ENCODE measurements at regions not wholly inside any gene's neighbourhood (a gene's known extent, or its start where the extent isn't known, plus 50 kb on each side); places are given as distances from the start of the nearest gene placed in this dataset.
"Not testable (repeated sequence)": the region's sequence is repeated elsewhere in the genome, so short reads cannot be mapped to it uniquely, and the experiment has no call there.

DNA sequence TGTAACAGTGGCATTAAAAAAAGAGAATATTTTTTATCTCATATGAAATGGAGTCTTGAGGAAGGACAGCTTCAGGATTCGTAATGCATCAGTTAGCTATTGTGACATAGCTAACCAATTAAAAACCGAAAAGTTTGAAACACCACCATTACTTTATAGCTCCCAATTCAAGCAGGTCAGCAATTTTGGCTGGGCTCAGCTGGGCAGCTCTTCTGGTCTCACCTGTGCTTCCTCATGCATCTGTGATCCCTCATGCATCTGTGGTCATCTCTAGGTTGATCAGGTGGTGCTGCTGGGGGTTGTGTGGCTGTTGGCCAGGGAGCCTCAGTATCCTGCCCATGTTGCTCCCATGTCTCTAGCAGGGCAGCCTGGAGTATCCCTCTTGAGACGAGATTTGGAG is 76.7 kb upstream of the KCNA1 start:
- Mint-ChIP-seq H3K4me3 (ENCODE audit: low read depth, unreplicated experiment) (no peak overlapping the region), H3K27me3 (ENCODE audit: unreplicated experiment) (peaks cover 82% of the 10 kb centered on the region), H3K9me3 (ENCODE audit: low read depth, unreplicated experiment) (peaks cover 3% of the 10 kb centered on the region), H3K27ac (ENCODE audit: unreplicated experiment) (no peak overlapping the region), H3K4me1 (ENCODE audit: low read depth, unreplicated experiment) (no peaks in the 10 kb centered on the region), H3K36me3 (ENCODE audit: insufficient read depth, unreplicated experiment) (no peaks in the 10 kb centered on the region)
- DNase-seq = no peak
- intact Hi-C loops (cut with micrococcal nuclease; ENCODE audit: unreplicated experiment) = no loop called here
- CTCF ChIA-PET = no interaction called here
- no TSS peak for BruUV-seq (replicated peaks)
- TF ChIP-seq, protein P1, sequence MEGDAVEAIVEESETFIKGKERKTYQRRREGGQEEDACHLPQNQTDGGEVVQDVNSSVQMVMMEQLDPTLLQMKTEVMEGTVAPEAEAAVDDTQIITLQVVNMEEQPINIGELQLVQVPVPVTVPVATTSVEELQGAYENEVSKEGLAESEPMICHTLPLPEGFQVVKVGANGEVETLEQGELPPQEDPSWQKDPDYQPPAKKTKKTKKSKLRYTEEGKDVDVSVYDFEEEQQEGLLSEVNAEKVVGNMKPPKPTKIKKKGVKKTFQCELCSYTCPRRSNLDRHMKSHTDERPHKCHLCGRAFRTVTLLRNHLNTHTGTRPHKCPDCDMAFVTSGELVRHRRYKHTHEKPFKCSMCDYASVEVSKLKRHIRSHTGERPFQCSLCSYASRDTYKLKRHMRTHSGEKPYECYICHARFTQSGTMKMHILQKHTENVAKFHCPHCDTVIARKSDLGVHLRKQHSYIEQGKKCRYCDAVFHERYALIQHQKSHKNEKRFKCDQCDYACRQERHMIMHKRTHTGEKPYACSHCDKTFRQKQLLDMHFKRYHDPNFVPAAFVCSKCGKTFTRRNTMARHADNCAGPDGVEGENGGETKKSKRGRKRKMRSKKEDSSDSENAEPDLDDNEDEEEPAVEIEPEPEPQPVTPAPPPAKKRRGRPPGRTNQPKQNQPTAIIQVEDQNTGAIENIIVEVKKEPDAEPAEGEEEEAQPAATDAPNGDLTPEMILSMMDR (IDR thresholded peaks at IDR 0.05; ENCODE audit: unreplicated experiment) = no peak

DNA sequence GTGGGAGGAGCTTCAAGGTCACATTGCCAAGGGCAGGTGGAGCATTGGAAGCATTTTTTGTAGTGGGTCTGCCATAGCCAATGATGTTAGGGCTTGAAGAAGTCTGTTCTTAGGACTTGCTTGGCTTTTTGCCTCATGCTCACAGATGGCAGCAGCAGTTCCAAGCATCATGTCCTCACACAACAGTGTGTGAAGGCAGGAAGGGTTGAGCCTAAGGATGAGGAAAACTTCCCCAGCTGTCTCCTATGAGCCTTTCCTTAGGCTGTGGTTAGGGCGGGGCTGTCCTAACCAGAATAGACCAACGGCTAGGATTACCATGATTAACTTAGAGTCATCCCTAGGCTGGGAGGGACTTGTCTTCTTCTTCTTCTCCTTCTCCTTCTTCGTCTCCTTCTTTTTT is 76.2 kb upstream of the KCNA1 start:
- intact Hi-C loops (cut with micrococcal nuclease; ENCODE audit: unreplicated experiment) = no loop called here
- H3K4me3 Mint-ChIP-seq (ENCODE audit: low read depth, unreplicated experiment) = no peak overlapping the region
- H3K4me1 Mint-ChIP-seq (ENCODE audit: low read depth, unreplicated experiment) = no peaks in the 10 kb centered on the region
- H3K27me3 Mint-ChIP-seq (ENCODE audit: unreplicated experiment) = peaks cover 78% of the 10 kb centered on the region
- BruUV-seq (replicated peaks) = no TSS peak
- DNase-seq = no peak
- TF ChIP-seq, protein P1 (IDR thresholded peaks at IDR 0.05; ENCODE audit: unreplicated experiment) = no peak
- peaks cover 3% of the 10 kb centered on the region for H3K9me3 Mint-ChIP-seq (ENCODE audit: low read depth, unreplicated experiment)
- CTCF ChIA-PET = no interaction called here
- H3K27ac Mint-ChIP-seq (ENCODE audit: unreplicated experiment) = no peak overlapping the region
- H3K36me3 Mint-ChIP-seq (ENCODE audit: insufficient read depth, unreplicated experiment) = no peaks in the 10 kb centered on the region

DNA sequence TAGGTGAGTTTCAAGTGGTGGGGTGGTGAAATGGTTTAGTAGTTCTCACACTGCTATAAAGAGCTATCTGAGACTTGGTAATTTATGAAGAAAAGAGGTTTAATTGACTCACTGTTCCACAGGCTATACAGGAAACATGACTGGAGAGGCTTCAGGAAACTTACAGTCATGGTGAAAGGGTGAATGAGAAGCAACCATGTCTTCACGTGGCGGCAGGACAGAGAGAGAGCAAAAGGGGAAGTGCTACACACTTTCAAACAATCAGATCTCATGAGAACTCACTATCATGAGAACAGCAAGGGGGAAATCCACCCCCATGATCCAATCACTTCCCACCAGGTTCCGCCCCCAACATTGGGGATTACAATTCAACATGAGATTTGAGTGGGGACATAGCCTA is 67.3 kb upstream of the KCNA1 start:
- H3K27ac Mint-ChIP-seq (ENCODE audit: unreplicated experiment); H3K4me1 Mint-ChIP-seq (ENCODE audit: low read depth, unreplicated experiment); DNase-seq; BruUV-seq (replicated peaks); H3K9me3 Mint-ChIP-seq (ENCODE audit: low read depth, unreplicated experiment); H3K36me3 Mint-ChIP-seq (ENCODE audit: insufficient read depth, unreplicated experiment); H3K4me3 Mint-ChIP-seq (ENCODE audit: low read depth, unreplicated experiment); intact Hi-C loops (cut with micrococcal nuclease; ENCODE audit: unreplicated experiment); H3K27me3 Mint-ChIP-seq (ENCODE audit: unreplicated experiment): not testable (repeated sequence)
- CTCF ChIA-PET = interaction anchor here (0.8 kb wide), 1 partner anchor 13 kb away, joined by 10 read pairs; no protein-coding TSS in a partner anchor

DNA sequence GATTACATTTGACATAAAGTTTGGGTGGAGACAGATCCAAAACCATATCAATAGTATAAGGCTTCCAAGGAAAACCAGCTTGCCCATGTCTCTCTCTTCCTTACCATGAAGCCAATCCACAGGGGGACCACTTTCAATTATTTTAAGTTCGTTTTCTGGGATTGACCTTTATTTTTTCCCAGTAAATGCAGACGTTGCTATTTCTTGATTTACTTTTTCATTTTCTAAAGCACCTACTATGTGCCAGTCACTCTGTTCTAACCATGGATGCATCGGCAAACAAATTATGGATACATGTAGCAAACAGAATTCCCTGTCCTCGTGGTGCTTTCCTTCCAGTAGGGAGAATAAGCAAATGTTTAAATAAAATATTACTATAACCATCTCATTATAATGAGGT is 65.8 kb upstream of the KCNA1 start:
- TF ChIP-seq, protein P1 (IDR thresholded peaks at IDR 0.05; ENCODE audit: unreplicated experiment) = no peak
- Mint-ChIP-seq H3K9me3 (ENCODE audit: low read depth, unreplicated experiment) (no peaks in the 10 kb centered on the region), H3K4me1 (ENCODE audit: low read depth, unreplicated experiment) (no peaks in the 10 kb centered on the region), H3K36me3 (ENCODE audit: insufficient read depth, unreplicated experiment) (no peaks in the 10 kb centered on the region), H3K27ac (ENCODE audit: unreplicated experiment) (no peak overlapping the region), H3K4me3 (ENCODE audit: low read depth, unreplicated experiment) (no peak overlapping the region), H3K27me3 (ENCODE audit: unreplicated experiment) (peaks cover 13% of the 10 kb centered on the region)
- DNase-seq = no peak
- intact Hi-C loops (cut with micrococcal nuclease; ENCODE audit: unreplicated experiment) = no loop called here
- BruUV-seq (replicated peaks) = no TSS peak
- CTCF ChIA-PET = interaction anchor here (0.7 kb wide), 1 partner anchor 38 kb away, joined by 4 read pairs; no protein-coding TSS in a partner anchor

DNA sequence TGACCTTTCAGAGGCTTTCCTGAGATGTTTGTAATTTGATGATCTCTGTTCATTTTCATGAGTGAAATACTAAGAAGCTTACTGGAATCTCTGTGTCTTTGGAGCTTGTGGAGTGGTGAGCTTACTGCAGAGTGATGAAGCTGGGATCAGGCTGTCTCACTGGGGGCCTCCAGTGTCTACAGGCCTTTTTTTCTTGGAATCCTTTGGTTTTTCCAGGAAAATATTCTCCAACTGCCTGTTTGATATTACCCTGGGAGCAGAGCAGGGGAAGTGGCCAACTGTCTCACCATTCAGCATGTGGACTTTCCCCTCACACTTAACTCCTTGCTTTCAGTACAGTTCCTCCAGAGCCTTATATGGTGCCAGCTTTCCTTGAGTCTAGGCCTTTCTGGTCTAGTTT is 62.0 kb upstream of the KCNA1 start:
- intact Hi-C loops (cut with micrococcal nuclease; ENCODE audit: unreplicated experiment) = no loop called here
- TF ChIP-seq, protein P1 (IDR thresholded peaks at IDR 0.05; ENCODE audit: unreplicated experiment) = no peak
- no peak for DNase-seq
- no peak overlapping the region for H3K4me3 Mint-ChIP-seq (ENCODE audit: low read depth, unreplicated experiment)
- H3K27me3 Mint-ChIP-seq (ENCODE audit: unreplicated experiment) = peaks cover 47% of the 10 kb centered on the region
- H3K27ac Mint-ChIP-seq (ENCODE audit: unreplicated experiment) = no peak overlapping the region
- H3K36me3 Mint-ChIP-seq (ENCODE audit: insufficient read depth, unreplicated experiment) = no peaks in the 10 kb centered on the region
- CTCF ChIA-PET = no interaction called here
- no peaks in the 10 kb centered on the region for H3K4me1 Mint-ChIP-seq (ENCODE audit: low read depth, unreplicated experiment)
- no peaks in the 10 kb centered on the region for H3K9me3 Mint-ChIP-seq (ENCODE audit: low read depth, unreplicated experiment)
- BruUV-seq (replicated peaks) = no TSS peak

All from Calu3 (cell line).